ENCODE measurements at regions not wholly inside any gene's neighbourhood (a gene's known extent, or its start where the extent isn't known, plus 50 kb on each side); places are given as distances from the start of the nearest gene placed in this dataset.

GRCh38 chr2:139033300-139033699 is 253.1 kb upstream of the NXPH2 start:
- no peak for TF ChIP-seq JUN (IDR thresholded peaks at IDR 0.05; ENCODE audit: borderline replicate concordance, insufficient read depth, insufficient read length, low read depth)
- TF ChIP-seq, protein P1, sequence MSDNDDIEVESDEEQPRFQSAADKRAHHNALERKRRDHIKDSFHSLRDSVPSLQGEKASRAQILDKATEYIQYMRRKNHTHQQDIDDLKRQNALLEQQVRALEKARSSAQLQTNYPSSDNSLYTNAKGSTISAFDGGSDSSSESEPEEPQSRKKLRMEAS (IDR thresholded peaks at IDR 0.05; ENCODE audit: insufficient read depth, insufficient read length) = no peak
